HG03469 (cell line): ENCODE measurements at regions not wholly inside any gene's neighbourhood (a gene's known extent, or its start where the extent isn't known, plus 50 kb on each side); places are given as distances from the start of the nearest gene placed in this dataset.
A peak's percentile ranks its signal among the peaks of the same experiment; 100 is the strongest.
"Not testable (repeated sequence)": the region's sequence is repeated elsewhere in the genome, so short reads cannot be mapped to it uniquely, and the experiment has no call there.

ENCODE experiments used
- ATAC-seq: cut with Tn5 transposase; IDR thresholded peaks from one replicate; pipeline ENCODE4 v1.9.1; 2021; ENCODE audit warnings: mild to moderate bottlenecking, moderate library complexity, moderate number of reproducible peaks; ENCODE audit not compliant: unreplicated experiment

GRCh38 chr4:75194180-75194579, 261.3 kb downstream of the PARM1 start:
- ATAC-seq = no peak

GRCh38 chr4:75192182-75192581, 259.3 kb downstream of the PARM1 start:
- not testable (repeated sequence) for ATAC-seq

GRCh38 chr4:75189711-75190335, 256.9 kb downstream of the PARM1 start:
- no peak for ATAC-seq

GRCh38 chr4:75180790-75181776, 248.2 kb downstream of the PARM1 start:
- ATAC-seq = peak; percentile 94

GRCh38 chr4:75180217-75180616, 247.3 kb downstream of the PARM1 start:
- no peak for ATAC-seq

- no peak for ATAC-seq
Measured at GRCh38 chr4:75179510-75179909, 246.6 kb downstream of the PARM1 start.

- peak; percentile 98 for ATAC-seq
Measured at GRCh38 chr4:75172551-75172950, 239.6 kb downstream of the PARM1 start.

GRCh38 chr4:75169427-75169826, 236.5 kb downstream of the PARM1 start:
- ATAC-seq = no peak

GRCh38 chr4:75169020-75169419, 236.1 kb downstream of the PARM1 start:
- no peak for ATAC-seq

GRCh38 chr4:75168548-75168947, 235.6 kb downstream of the PARM1 start:
- ATAC-seq = no peak

GRCh38 chr4:75165100-75165499, 232.2 kb downstream of the PARM1 start:
- not testable (repeated sequence) for ATAC-seq

GRCh38 chr4:75158451-75158850, 225.5 kb downstream of the PARM1 start:
- ATAC-seq = no peak

- ATAC-seq = no peak
Measured at GRCh38 chr4:75154994-75155393, 222.1 kb downstream of the PARM1 start.

GRCh38 chr4:75146223-75146622, 213.3 kb downstream of the PARM1 start:
- no peak for ATAC-seq

GRCh38 chr4:75144475-75144874, 211.6 kb downstream of the PARM1 start:
- no peak for ATAC-seq

- no peak for ATAC-seq
Measured at GRCh38 chr4:75142850-75143249, 209.9 kb downstream of the PARM1 start.

GRCh38 chr4:75142382-75142781, 209.5 kb downstream of the PARM1 start:
- ATAC-seq = no peak

GRCh38 chr4:75141162-75141561, 208.2 kb downstream of the PARM1 start:
- no peak for ATAC-seq

- no peak for ATAC-seq
Measured at GRCh38 chr4:75137302-75137701, 204.4 kb downstream of the PARM1 start.

- ATAC-seq = peak; percentile 47
Measured at GRCh38 chr4:75135068-75135825, 202.3 kb downstream of the PARM1 start.

GRCh38 chr4:75126870-75127269, 194.0 kb downstream of the PARM1 start:
- not testable (repeated sequence) for ATAC-seq
